WTC11 (cell line): ENCODE measurements at regions not wholly inside any gene's neighbourhood (a gene's known extent, or its start where the extent isn't known, plus 50 kb on each side); places are given as distances from the start of the nearest gene placed in this dataset.

Source experiments
- ATAC-seq: fragments of 200-7000 bp; cut with Tn5 transposase; 2 replicates; pipeline ENCODE4 v1.10.0; 2021; ENCODE audit warnings: mild to moderate bottlenecking, moderate library complexity
- CTCF ChIA-PET: fragments of 300-600 bp; sonication (Branson Sonifier 250); formaldehyde crosslinking; loops from one replicate; lab custom pipeline; 2021; ENCODE audit warnings: antibody characterized with exemption; lab: Charles Lee
- POLR2A ChIA-PET: fragments of 350-600 bp; sonication (Branson Sonifier 250); formaldehyde crosslinking; loops from one replicate; lab custom pipeline; 2021; ENCODE audit warnings: antibody characterized with exemption; lab: Charles Lee
- DNase-seq: peaks from one replicate; pipeline ENCODE4 v3.0.0; 2021; ENCODE audit warnings: low spot score
- H3K27ac Mint-ChIP-seq: 2 replicates; pipeline ENCODE4 v1.8.0; 2021; ENCODE audit warnings: mixed read lengths
- H3K27me3 Mint-ChIP-seq: 2 replicates; pipeline ENCODE4 v1.8.0; 2021; ENCODE audit warnings: low read depth, mild to moderate bottlenecking, moderate library complexity, mixed read lengths
- H3K36me3 Mint-ChIP-seq: 2 replicates; pipeline ENCODE4 v1.8.0; 2021; ENCODE audit warnings: mixed read lengths
- H3K4me1 Mint-ChIP-seq: 2 replicates; pipeline ENCODE4 v1.8.0; 2022; ENCODE audit warnings: mixed read lengths
- H3K4me3 Mint-ChIP-seq: 2 replicates; pipeline ENCODE4 v1.8.0; 2021; ENCODE audit warnings: mild to moderate bottlenecking, moderate library complexity, mixed read lengths
- H3K9me3 Mint-ChIP-seq: 2 replicates; pipeline ENCODE4 v1.8.0; 2021; ENCODE audit warnings: mixed read lengths
- E2F4 ChIP-seq: sonication (generic); formaldehyde crosslinking; IDR thresholded peaks from 2 replicates; pipeline ENCODE4 v1.8.1; 2022; ENCODE audit warnings: low read depth, mild to moderate bottlenecking, moderate library complexity, missing genetic modification reagents, borderline replicate concordance
- E2F5 ChIP-seq: sonication (generic); formaldehyde crosslinking; IDR thresholded peaks from 2 replicates; pipeline ENCODE4 v1.8.1; 2022; ENCODE audit warnings: mild to moderate bottlenecking, moderate library complexity, missing genetic modification reagents
- ERG ChIP-seq: fragments of 250-450 bp; sonication (Bioruptor Pico); IDR thresholded peaks from 2 replicates; pipeline ENCODE4 v1.8.0; 2021; ENCODE audit warnings: mild to moderate bottlenecking
- ETV6 ChIP-seq: sonication (generic); formaldehyde crosslinking; IDR thresholded peaks from 2 replicates; pipeline ENCODE4 v1.8.1; 2022; ENCODE audit warnings: mild to moderate bottlenecking, missing genetic modification reagents
- FOXK1 ChIP-seq: sonication (generic); formaldehyde crosslinking; IDR thresholded peaks from 2 replicates; pipeline ENCODE4 v1.8.0; 2022; ENCODE audit warnings: mild to moderate bottlenecking, moderate library complexity, missing genetic modification reagents
- MAX ChIP-seq: sonication (generic); formaldehyde crosslinking; IDR thresholded peaks from 2 replicates; pipeline ENCODE4 v1.8.0; 2022; ENCODE audit warnings: mild to moderate bottlenecking, missing genetic modification reagents
- NFYB ChIP-seq: sonication (generic); formaldehyde crosslinking; conservative IDR thresholded peaks from 2 replicates; pipeline ENCODE4 v1.8.0; 2022; ENCODE audit warnings: low read depth, missing genetic modification reagents
- NR1H2 ChIP-seq: sonication (generic); formaldehyde crosslinking; IDR thresholded peaks from 2 replicates; pipeline ENCODE4 v1.9.0; 2021; ENCODE audit warnings: mild to moderate bottlenecking, moderate library complexity, missing genetic modification reagents
- TCF7 ChIP-seq: sonication (generic); formaldehyde crosslinking; IDR thresholded peaks from 2 replicates; pipeline ENCODE4 v1.8.0; 2022; ENCODE audit warnings: mild to moderate bottlenecking, low read depth, missing genetic modification reagents, moderate library complexity
- TP53 ChIP-seq: sonication (generic); formaldehyde crosslinking; IDR thresholded peaks from 2 replicates; pipeline ENCODE4 v1.8.1; 2023; ENCODE audit warnings: mild to moderate bottlenecking, missing genetic modification reagents
- USF1 ChIP-seq: sonication (generic); formaldehyde crosslinking; IDR thresholded peaks from 2 replicates; pipeline ENCODE4 v1.8.0; 2022; ENCODE audit warnings: mild to moderate bottlenecking, missing genetic modification reagents
- ZBTB43 ChIP-seq: sonication (generic); formaldehyde crosslinking; IDR thresholded peaks from 2 replicates; pipeline ENCODE4 v1.8.1; 2023; ENCODE audit warnings: mild to moderate bottlenecking, missing genetic modification reagents
- ZMAT4 ChIP-seq: fragments of 250-450 bp; sonication (Bioruptor Pico); IDR thresholded peaks from 2 replicates; pipeline ENCODE4 v1.9.0; 2021; ENCODE audit warnings: mild to moderate bottlenecking
- ZNF219 ChIP-seq: sonication (generic); formaldehyde crosslinking; IDR thresholded peaks from 2 replicates; pipeline ENCODE4 v1.8.0; 2023; ENCODE audit warnings: missing genetic modification reagents, mild to moderate bottlenecking, borderline replicate concordance
- ZNF281 ChIP-seq: sonication (generic); formaldehyde crosslinking; IDR thresholded peaks from 2 replicates; pipeline ENCODE4 v1.8.0; 2023; ENCODE audit warnings: mild to moderate bottlenecking, missing genetic modification reagents
- ZNF317 ChIP-seq: sonication (generic); formaldehyde crosslinking; IDR thresholded peaks from 2 replicates; pipeline ENCODE4 v1.8.1; 2023; ENCODE audit warnings: low read depth, mild to moderate bottlenecking, moderate library complexity, missing genetic modification reagents, borderline replicate concordance
- ZNF425 ChIP-seq: fragments of 250-450 bp; sonication (Bioruptor Pico); conservative IDR thresholded peaks from 2 replicates; pipeline ENCODE4 v1.9.0; 2021; ENCODE audit warnings: mild to moderate bottlenecking
- ZNF512 ChIP-seq: sonication (generic); formaldehyde crosslinking; IDR thresholded peaks from 2 replicates; pipeline ENCODE4 v1.8.1; 2022; ENCODE audit warnings: missing genetic modification reagents, borderline replicate concordance

- ChIA-PET POLR2A (no interaction called here), CTCF (no interaction called here)
- H3K4me3 Mint-ChIP-seq = no peak overlapping the region
Measured at GRCh38 chr13:19056355-19056880, 125.2 kb downstream of the TUBA3C start.

GRCh38 chr13:19055611-19056010, 126.0 kb downstream of the TUBA3C start:
- peaks cover 62% of the 10 kb centered on the region for H3K9me3 Mint-ChIP-seq
- ATAC-seq = no peak
- H3K36me3 Mint-ChIP-seq = peaks cover 74% of the 10 kb centered on the region
- ChIA-PET POLR2A (no interaction called here), CTCF (no interaction called here)
- no peak overlapping the region for H3K27ac Mint-ChIP-seq
- DNase-seq = no peak
- no peak overlapping the region for H3K4me3 Mint-ChIP-seq
- peaks cover 16% of the 10 kb centered on the region for H3K27me3 Mint-ChIP-seq
- no peaks in the 10 kb centered on the region for H3K4me1 Mint-ChIP-seq
- no peak for TF ChIP-seq ZMAT4 (CRISPR knock-in tag)
- no peak for TF ChIP-seq ERG (CRISPR knock-in tag)
- no peak for TF ChIP-seq ZBTB43 (CRISPR knock-in tag)
- TF ChIP-seq MAX = no peak
- no peak for TF ChIP-seq ZNF219
- no peak for TF ChIP-seq ZNF281

More at GRCh38 chr13:19056355-19056880, 125.2 kb downstream of the TUBA3C start:
- Mint-ChIP-seq H3K9me3 (peaks cover 56% of the 10 kb centered on the region), H3K27me3 (peaks cover 16% of the 10 kb centered on the region), H3K4me1 (no peaks in the 10 kb centered on the region), H3K27ac (no peak overlapping the region), H3K36me3 (peaks cover 73% of the 10 kb centered on the region)
- no peak for DNase-seq
- TF ChIP-seq ETV6 (CRISPR knock-in tag) (no peak), ZNF219 (no peak), NR1H2 (CRISPR knock-in tag) (no peak), TCF7 (no peak), TP53 (CRISPR knock-in tag) (no peak), FOXK1 (no peak), ZNF425 (CRISPR knock-in tag) (no peak), E2F4 (no peak), ZNF317 (CRISPR knock-in tag) (no peak), USF1 (CRISPR knock-in tag) (no peak), NFYB (CRISPR knock-in tag) (no peak), E2F5 (CRISPR knock-in tag) (no peak), ZNF512 (CRISPR knock-in tag) (no peak)
- no peak for ATAC-seq
